Loucy (cell line): ENCODE measurements at regions not wholly inside any gene's neighbourhood (a gene's known extent, or its start where the extent isn't known, plus 50 kb on each side); places are given as distances from the start of the nearest gene placed in this dataset.

ENCODE experiments used
- EZH2phosphoT487 ChIP-seq: fragments of 200-600 bp; IDR thresholded peaks from 2 replicates; pipeline ENCODE4 v1.6.1; 2018; ENCODE audit warnings: antibody characterized with exemption, mild to moderate bottlenecking, moderate library complexity, borderline replicate concordance
- TF ChIP-seq, protein P1 (sequence below): fragments of 200-600 bp; sonication (generic); conservative IDR thresholded peaks from 2 replicates; pipeline ENCODE4 v1.5.1; 2014; ENCODE audit warnings: mild to moderate bottlenecking, antibody characterized with exemption, low read length

DNA sequence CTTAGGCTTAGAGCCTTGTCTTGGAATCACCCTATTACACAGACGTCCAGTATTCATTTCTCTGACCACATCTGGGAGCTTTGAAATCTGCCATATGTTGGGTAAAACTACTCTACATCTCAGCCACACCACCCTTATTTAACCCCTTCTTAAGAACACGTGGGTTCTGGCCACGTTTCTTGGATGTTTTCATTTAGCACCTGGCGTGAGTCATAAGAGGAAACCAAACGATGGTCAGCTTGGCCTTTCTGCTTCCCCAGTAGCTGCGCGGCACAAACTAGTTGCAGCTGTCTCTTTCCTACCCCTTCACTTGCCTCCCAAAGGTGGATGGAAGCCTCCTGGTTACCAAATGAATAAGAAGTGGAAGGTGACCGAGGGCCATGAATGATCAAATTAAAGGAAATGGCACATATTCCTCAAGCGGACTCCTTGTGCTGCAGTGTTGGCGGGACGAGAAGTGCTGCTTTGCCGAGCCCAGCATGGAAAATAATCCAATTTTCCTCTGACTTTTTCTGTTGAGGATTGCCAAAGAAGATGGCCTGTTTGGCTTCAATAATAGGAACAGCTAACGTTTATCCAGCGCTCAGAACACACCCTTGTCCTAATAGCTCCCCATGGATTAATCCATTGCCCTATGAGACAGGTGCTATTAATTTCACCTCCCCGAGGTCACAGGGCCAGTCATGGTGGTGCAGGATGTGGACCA is 154.1 kb downstream of the ZNF664 start:
- TF ChIP-seq, protein P1, sequence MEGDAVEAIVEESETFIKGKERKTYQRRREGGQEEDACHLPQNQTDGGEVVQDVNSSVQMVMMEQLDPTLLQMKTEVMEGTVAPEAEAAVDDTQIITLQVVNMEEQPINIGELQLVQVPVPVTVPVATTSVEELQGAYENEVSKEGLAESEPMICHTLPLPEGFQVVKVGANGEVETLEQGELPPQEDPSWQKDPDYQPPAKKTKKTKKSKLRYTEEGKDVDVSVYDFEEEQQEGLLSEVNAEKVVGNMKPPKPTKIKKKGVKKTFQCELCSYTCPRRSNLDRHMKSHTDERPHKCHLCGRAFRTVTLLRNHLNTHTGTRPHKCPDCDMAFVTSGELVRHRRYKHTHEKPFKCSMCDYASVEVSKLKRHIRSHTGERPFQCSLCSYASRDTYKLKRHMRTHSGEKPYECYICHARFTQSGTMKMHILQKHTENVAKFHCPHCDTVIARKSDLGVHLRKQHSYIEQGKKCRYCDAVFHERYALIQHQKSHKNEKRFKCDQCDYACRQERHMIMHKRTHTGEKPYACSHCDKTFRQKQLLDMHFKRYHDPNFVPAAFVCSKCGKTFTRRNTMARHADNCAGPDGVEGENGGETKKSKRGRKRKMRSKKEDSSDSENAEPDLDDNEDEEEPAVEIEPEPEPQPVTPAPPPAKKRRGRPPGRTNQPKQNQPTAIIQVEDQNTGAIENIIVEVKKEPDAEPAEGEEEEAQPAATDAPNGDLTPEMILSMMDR, result no peak
- TF ChIP-seq EZH2phosphoT487, result no peak
